NCI-H774 (cell line): ENCODE measurements at regions not wholly inside any gene's neighbourhood (a gene's known extent, or its start where the extent isn't known, plus 50 kb on each side); places are given as distances from the start of the nearest gene placed in this dataset.
"Not testable (repeated sequence)": the region's sequence is repeated elsewhere in the genome, so short reads cannot be mapped to it uniquely, and the experiment has no call there.

ENCODE experiments used
- DNase-seq: peaks from one replicate; lab custom pipeline; 2025; lab: John Stamatoyannopoulos, UW

GRCh38 chr2:72078773-72079172, 68.9 kb downstream of the CYP26B1 start:
- DNase-seq, result no peak

GRCh38 chr2:72077702-72078169, 69.9 kb downstream of the CYP26B1 start:
- no peak for DNase-seq

- DNase-seq, result not testable (repeated sequence)
Observed at GRCh38 chr2:72073373-72073772, 74.3 kb downstream of the CYP26B1 start.

- not testable (repeated sequence) for DNase-seq
Observed at GRCh38 chr2:72064197-72064596, 83.5 kb downstream of the CYP26B1 start.

- no peak for DNase-seq
Observed at GRCh38 chr2:72062336-72062735, 85.3 kb downstream of the CYP26B1 start.

- no peak for DNase-seq
Observed at GRCh38 chr2:72057308-72057707, 90.4 kb downstream of the CYP26B1 start.

- no peak for DNase-seq
Observed at GRCh38 chr2:72051971-72052505, 95.6 kb downstream of the CYP26B1 start.

GRCh38 chr2:72051204-72051603, 96.5 kb downstream of the CYP26B1 start:
- DNase-seq, result no peak

- no peak for DNase-seq
Observed at GRCh38 chr2:72050734-72051133, 96.9 kb downstream of the CYP26B1 start.

- no peak for DNase-seq
Observed at GRCh38 chr2:72048881-72049477, 98.7 kb downstream of the CYP26B1 start.

GRCh38 chr2:72043985-72044384, 103.7 kb downstream of the CYP26B1 start:
- DNase-seq, result no peak

- DNase-seq, result no peak
Observed at GRCh38 chr2:72041638-72042111, 106.0 kb downstream of the CYP26B1 start.

- no peak for DNase-seq
Observed at GRCh38 chr2:72040629-72041571, 106.8 kb downstream of the CYP26B1 start.

GRCh38 chr2:72038524-72038923, 109.1 kb downstream of the CYP26B1 start:
- no peak for DNase-seq

GRCh38 chr2:72037261-72037666, 110.4 kb downstream of the CYP26B1 start:
- DNase-seq, result no peak

- no peak for DNase-seq
Observed at GRCh38 chr2:72036595-72036994, 111.1 kb downstream of the CYP26B1 start.

- DNase-seq, result no peak
Observed at GRCh38 chr2:72036173-72036545, 111.5 kb downstream of the CYP26B1 start.

GRCh38 chr2:72035518-72036172, 112.0 kb downstream of the CYP26B1 start:
- no peak for DNase-seq

- no peak for DNase-seq
Observed at GRCh38 chr2:72034353-72035095, 113.1 kb downstream of the CYP26B1 start.

- no peak for DNase-seq
Observed at GRCh38 chr2:72033636-72034035, 114.0 kb downstream of the CYP26B1 start.

- DNase-seq, result no peak
Observed at GRCh38 chr2:72032481-72033041, 115.1 kb downstream of the CYP26B1 start.
